Nucleus accumbens (tissue), 56 donors: ENCODE measurements at regions not wholly inside any gene's neighbourhood (a gene's known extent, or its start where the extent isn't known, plus 50 kb on each side); places are given as distances from the start of the nearest gene placed in this dataset.
"Not testable (repeated sequence)": the region's sequence is repeated elsewhere in the genome, so short reads cannot be mapped to it uniquely, and the experiment has no call there.

Source experiments
- DNase-seq, 56 donors: peaks; one replicate each; lab custom pipeline; 2025; lab: John Stamatoyannopoulos, UW

DNA sequence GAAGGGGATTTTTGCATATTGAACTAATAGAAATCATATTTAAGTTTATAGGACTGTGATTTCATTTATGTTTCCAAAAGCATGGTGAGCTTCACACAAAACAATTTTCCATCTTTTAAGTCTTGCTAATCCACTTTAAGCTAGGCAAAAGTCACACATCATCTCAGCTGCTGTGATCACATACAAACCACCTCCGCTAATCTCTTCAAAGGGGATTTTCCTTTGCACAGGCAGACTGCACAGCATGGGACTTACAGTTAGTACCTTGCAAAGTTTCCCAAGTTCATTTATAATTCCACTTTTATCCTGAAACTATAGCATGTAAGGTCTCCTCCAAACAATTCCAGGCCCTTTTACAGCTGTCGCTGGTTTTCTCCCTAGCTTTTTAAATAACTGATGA is 225.1 kb upstream of the CNTN3 start:
- DNase-seq: no peak

- no peak for DNase-seq
These were observed 218.5 kb upstream of the CNTN3 start for GRCh38 chr3:74832925-74833324.

DNA sequence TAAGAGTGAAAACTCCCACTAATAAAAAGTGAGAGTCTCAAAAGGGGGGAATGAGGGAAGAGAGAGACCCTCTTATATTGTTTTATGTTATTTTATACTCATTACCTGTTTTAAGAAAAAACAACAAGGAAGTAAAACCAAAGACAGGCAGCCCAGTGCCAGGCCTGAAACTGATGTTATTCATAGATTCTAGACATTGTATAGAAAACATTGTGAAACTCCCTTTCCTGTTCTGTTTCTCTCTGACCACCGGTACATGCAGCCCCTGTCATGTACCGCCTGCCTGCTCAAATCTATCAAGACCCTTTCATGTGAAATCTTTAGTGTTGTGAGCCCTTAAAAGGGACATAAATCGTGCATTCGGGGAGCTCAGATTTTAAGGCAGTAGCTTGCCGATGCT is 216.4 kb upstream of the CNTN3 start:
- DNase-seq: not testable (repeated sequence)

- DNase-seq: not testable (repeated sequence)
These were observed 210.9 kb upstream of the CNTN3 start for GRCh38 chr3:74825404-74825803.

- no peak for DNase-seq
These were observed 209.9 kb upstream of the CNTN3 start for GRCh38 chr3:74824366-74824765.

GRCh38 chr3:74814181-74814580 is 199.7 kb upstream of the CNTN3 start:
- no peak for DNase-seq

DNA sequence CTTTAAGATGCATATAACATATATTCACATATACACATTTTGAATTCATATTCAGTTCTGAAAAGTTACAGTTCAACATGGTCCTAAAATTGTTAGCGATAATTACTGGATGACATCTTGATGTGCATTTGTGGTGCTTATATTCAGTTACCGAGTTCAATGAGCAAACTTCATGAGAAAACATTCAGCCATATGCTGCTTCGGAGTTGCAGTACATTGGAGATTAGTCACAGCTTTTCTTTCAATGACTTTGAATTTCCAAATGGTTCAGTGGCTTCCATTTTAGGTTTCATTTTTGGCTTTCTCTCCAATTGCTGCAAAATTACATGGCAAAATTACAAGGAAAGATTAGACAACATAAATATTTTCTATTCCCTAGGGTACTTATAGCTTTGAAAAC is 198.3 kb upstream of the CNTN3 start:
- no peak for DNase-seq

DNA sequence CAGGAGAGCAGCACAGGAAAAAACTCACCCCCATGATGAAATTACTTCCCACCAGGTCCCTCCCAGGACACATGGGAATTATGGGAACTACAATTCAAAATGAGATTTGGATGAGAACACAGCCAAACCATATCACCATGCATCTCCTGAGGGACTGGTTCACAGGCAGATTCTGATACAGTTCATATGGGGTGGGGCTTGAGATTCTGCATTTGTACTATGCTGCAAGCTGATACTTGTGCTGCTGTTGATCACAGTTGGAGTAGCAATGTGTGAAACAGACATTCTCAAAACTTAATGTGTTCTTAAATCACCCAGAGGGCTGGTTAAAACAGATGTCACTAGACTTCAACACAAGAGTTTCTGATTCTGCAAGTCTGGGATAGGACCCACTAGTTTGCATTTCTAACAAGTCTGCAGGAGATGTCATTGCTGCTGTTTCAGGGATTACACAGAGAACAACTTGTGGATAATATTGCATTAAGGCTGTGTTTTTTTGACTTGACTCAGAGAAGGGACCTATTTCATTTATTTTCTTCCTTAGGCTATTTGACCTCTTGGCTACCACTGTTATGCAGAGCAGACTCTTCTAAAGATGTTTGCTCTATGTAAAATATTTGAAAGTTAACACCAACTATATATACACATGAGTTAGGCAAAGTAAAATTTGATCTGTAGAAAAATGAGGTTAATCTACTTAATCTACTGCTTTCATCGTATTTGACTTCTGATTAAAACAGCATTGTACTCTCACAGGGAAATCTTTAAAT is 194.2 kb upstream of the CNTN3 start:
- no peak for DNase-seq

DNA sequence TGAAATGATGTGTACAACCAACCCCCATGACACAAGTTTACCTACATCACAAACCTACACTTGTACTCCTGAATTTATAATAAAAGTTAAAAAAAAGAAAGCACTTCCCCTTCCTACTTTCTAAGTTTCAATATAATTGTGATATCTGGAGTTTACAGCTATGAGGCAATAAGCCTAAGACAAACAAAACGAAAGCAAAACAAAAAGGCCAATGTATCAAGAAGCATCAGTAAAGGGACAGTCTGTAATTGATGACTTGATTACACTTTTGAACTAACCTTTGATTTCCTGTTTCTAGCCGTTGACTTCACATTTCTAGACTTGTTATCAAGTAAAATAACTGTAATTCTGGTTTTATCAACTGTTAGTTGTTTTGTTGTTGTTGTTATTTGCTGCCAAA is 187.5 kb upstream of the CNTN3 start:
- DNase-seq: no peak

DNA sequence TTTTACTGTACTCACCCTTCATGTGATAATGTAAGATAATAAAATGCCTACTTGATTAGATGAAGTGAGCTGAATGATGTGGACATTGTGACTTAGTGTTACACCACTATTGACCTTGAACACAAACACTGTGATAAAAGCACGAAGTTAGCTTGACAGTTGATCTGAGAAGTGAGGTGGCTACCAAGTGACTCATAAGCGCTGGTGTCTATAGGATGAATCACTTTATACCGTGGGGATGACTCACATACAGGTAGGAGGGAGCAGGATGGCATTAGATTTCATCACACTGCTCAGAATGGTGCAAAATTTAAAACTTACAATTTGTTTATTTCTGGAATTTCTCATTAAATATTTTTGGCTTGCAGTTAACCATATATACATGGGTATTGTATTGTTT is 174.7 kb upstream of the CNTN3 start:
- peak in 4 of 56 donors; percentile 3 to 19 (median 8) for DNase-seq

- peak in 22 of 56 donors; percentile 0 to 35 (median 16) for DNase-seq
These were observed 172.6 kb upstream of the CNTN3 start for GRCh38 chr3:74787011-74787410.

DNA sequence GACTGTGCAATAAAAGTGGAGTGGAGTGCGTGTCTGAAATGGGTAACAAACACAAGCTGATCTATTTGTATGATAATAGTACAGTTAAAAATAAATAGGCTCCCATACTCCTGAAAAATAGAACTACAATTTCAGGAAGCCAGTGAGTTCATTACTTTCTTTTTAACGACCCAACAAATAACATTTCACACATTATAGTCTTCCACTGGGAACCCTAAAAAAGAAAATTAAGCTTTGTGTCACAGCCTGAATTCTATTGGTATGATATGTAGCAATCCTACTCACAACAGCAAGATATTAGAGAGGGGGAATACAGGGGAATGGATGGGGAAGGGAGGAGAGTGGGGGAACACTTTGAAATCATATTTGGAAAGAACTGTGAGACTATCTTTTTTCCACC is 156.9 kb upstream of the CNTN3 start:
- no peak for DNase-seq

DNA sequence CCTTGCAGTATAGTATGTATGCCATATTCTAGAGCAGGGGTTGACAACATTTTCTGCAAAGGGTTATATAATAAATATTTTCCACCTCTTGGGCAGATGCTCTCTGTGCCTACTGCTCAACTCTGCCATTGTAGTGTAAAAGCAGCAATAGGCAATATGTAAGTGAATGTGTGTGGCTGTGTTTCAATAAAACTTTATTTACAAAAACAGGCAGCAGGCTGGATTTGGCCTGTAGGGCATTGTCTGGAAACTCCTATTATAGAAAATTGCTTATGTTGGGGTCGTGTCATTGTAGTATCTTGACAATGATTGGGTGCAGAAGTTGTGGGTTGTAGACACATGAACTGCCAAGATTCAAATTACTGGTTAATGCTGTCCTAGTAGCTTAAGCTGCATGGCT is 153.6 kb upstream of the CNTN3 start:
- no peak for DNase-seq

DNA sequence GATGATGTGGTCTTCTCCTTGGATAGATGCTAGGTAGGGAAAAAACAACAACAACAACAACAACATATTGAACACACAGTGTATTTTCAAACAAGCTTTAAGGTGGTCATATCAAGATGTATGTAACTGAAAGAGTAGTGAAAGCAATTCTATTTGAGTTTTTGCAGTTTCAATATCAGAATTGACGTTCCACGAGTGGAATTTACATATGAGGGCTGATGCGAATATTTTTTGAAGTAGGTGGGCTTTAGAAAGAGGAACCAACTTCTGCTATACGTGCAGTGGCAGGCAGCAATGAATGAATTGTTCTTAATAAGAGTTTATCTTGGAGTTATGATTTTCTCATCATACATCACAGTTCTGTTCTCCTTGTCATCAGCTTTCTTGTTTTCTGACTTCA is 151.9 kb upstream of the CNTN3 start:
- no peak for DNase-seq

DNA sequence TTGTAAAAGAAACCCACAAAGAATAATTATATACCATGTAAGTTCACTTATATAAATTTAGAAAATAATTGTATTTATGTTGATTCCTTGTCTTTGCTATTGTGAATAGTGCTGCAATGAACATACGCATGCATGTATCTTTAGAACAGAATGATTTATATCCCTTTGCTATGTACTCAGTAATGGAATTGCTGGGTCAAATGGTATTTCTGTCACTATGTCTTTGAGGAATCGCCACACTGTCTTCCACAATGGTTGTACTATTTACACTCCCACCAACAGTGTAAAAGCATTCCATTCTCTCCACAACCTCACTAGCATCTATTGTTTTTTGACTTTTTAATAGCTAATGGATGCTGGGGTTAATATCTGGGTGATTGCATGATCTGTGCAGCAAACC is 149.4 kb upstream of the CNTN3 start:
- DNase-seq: no peak

DNA sequence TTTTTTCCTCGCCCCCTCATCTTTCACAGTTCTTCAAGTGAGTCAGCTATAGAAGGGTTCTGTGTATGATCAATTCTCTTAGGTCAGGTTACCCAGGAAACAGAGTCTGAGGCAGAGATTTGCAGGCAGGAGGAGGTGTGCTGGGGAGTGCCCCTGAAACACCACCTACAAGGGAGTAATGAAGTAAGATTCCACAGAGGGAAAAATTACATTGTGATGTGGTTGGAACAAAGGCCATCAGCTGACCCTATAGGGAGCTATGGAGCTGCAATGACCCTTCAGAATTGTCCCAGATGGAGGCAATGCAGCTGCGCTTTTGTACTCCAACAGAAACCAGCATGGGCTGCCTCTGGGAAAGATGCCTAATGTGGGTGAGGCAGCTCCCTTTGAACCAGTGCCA is 142.2 kb upstream of the CNTN3 start:
- DNase-seq: peak in 9 of 56 donors; percentile 1 to 24 (median 6)

DNA sequence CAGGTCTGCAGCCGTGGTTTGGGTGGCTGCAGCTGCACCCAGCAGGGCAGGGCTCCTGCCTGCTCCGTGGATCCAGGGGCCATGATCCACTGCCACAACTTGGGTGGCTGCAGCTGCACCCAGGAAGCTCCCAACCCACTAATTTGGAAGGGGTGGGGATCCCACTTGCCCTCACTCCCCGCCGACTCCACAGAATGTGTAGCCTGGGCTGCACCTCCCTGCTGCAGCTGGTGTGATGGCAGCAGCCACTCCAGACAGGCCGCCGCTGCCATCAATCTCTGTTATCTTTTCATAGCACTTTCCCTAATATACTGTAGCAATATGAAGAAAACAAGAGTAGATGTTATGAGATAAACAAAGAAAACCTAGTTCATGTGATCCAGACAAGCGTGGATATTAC is 137.8 kb upstream of the CNTN3 start:
- DNase-seq: no peak

- no peak for DNase-seq
These were observed 137.3 kb upstream of the CNTN3 start for GRCh38 chr3:74751775-74752174.

- no peak for DNase-seq
These were observed 136.4 kb upstream of the CNTN3 start for GRCh38 chr3:74750901-74751300.

DNA sequence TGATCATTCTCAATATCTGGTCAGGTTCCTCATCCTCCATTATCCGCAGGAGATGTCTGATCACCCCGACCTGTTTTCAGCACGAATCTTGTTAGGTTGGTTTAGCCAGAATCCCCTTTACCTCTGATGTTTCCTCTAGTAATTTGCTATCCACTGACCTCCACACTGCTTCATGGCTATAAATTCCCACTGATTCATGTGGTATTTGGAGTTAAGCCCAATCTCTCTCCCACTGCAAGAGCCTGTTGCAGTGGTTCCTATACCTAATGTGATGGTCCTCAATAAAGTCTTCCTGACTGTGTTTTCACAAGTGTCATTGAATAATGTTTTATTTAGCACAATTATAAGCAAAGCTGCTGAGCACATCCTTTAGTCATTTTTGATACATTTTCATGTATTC is 124.8 kb upstream of the CNTN3 start:
- no peak for DNase-seq

GRCh38 chr3:74722211-74722610 is 107.8 kb upstream of the CNTN3 start:
- no peak for DNase-seq

GRCh38 chr3:74713977-74714376 is 99.5 kb upstream of the CNTN3 start:
- DNase-seq: no peak
